DMS 273 treated with DMSO at 0.1 percent for 48 hours (cell line): ENCODE measurements at regions not wholly inside any gene's neighbourhood (a gene's known extent, or its start where the extent isn't known, plus 50 kb on each side); places are given as distances from the start of the nearest gene placed in this dataset.
"Not testable (repeated sequence)": the region's sequence is repeated elsewhere in the genome, so short reads cannot be mapped to it uniquely, and the experiment has no call there.

Source experiments
- DNase-seq: peaks from one replicate; lab custom pipeline; 2025; lab: John Stamatoyannopoulos, UW

- DNase-seq: no peak
Observed at GRCh38 chr2:82237994-82238662, 1933.6 kb upstream of the LRRTM1 start.

- DNase-seq: no peak
Observed at GRCh38 chr2:82234283-82234874, 1929.8 kb upstream of the LRRTM1 start.

DNA sequence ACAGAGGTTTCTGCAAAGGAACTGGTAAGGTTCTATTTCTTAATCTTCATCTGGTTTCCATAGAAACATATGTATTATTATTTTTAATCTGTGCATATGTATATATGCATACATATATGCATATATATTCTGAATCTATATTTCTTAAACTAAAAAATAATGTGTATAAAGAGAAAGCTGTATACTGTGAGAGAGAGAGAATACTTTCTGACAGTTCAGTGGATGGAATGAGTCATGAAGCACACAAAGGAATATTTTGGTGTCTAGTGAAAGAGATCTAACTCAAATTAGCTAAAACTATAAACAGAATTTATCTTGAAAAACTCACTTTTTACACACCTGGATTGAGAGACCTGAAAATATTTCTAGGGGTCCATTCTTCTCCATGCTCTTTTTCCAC is 1929.3 kb upstream of the LRRTM1 start:
- DNase-seq: no peak

GRCh38 chr2:82230406-82230805 is 1925.9 kb upstream of the LRRTM1 start:
- no peak for DNase-seq

DNA sequence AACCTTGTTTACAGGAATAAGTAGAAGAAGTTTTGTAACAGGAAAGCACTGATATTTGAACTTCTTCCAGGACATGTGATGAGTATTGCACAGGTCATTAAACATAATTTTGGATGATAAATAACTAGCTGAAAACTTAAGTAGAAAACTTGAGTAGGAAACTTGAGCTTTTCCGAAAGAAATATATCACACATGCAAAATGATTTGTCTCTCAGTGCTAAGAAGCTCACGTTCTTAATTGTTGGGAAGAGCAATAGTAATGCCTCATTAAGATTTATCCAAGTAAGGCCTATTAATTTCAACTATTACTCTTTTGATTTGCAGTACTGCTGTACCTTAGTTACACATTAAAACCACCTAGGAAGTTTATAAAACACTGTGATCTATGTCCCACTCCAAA is 1921.9 kb upstream of the LRRTM1 start:
- no peak for DNase-seq

DNA sequence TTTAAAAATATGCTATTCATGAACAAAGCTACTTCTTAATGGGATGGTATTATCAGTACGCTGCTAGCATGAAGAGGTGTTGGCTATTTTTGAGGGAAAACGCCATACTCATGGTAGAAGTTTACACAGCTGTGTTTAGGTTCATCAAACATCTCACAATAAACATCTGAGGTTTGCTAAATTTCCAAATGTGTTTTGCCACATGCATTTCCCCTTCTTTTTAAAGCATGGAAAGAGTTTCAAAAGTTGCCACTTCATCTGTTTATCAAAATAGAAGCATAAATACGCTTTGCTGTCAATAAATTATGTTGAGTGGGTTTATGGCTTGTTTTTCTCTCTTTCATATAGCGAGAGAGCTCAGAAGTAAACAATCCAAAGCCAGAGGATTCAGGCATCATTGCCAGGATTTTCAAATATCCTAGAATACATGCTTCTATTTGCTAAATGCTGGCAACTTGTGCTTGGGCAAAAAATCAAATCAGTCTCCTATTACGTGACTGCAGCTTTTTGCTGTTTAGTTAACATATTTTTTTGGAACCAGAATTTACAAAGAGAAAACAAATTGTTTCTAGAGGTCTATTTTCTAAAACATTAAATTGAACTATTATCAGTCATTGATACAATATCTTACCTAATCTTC is 1919.9 kb upstream of the LRRTM1 start:
- no peak for DNase-seq

- DNase-seq: no peak
Observed at GRCh38 chr2:82215212-82215611, 1910.7 kb upstream of the LRRTM1 start.

GRCh38 chr2:82199493-82199852 is 1894.9 kb upstream of the LRRTM1 start:
- DNase-seq: no peak

DNA sequence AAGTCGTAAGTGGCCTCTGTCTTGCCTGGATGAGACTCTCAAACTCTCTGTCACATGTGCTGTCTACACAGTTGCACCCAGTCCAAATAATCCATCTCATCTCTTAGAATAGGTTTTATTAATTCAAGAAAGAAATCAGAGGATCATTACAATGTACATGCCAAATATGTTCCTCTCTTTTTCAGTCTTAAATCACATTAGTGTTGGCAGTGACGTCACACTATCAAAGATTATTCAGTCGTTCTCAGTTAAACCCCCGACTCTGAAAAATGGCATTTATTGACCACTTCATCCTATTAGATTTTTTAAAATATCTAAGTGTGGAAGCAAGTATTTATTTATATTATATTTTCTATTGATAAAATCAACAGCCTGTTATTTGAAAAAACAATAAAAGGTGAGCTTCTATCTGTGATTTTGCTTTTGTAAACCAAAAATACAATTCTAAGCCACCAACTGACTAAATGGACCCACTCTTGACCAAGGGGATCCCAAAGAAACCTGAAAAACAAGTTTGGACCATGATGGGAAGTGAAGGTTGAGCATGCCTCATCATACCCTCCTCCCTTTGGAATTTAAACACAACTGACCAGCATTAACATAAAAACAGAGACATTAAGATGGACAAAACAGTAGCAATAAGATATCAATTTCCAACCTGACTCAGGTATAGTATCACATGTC is 1894.4 kb upstream of the LRRTM1 start:
- DNase-seq: no peak

DNA sequence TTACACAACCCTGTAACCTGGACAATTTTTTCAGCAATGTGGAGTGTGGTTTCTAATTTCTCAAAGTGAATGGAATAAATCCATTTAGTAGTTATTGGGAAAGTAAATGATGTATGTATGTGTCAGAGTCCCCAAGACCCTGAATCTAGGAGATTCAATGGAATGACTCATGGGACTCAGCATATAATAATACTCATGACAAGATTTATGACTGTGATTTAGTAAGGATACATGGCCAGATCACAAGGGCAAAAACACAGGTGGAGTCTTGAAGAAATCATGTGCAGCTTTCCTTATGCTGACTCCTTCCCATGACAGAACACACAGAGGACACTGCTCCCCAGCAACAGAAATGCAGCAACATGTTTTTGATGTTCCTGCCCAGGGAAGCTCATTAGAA is 1877.7 kb upstream of the LRRTM1 start:
- DNase-seq: no peak

DNA sequence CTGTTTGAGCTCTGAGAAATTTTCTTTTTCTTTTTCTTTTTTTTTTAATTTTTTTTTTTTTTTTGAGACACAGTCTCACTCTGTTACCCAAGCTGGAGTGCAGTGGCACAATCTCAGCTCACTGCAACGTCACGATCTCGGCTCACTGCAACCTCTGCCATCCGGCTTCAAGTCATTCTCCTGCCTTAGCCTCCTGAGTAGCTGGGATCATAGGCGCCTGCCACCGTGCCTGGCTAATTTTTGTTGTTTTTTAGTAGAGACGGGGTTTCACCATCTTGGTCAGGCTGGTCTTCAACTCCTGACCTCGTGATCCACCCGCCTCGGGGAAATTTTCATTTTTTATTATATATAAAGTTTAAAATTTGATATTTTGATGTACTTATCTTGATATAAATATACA is 1870.7 kb upstream of the LRRTM1 start:
- DNase-seq: not testable (repeated sequence)

DNA sequence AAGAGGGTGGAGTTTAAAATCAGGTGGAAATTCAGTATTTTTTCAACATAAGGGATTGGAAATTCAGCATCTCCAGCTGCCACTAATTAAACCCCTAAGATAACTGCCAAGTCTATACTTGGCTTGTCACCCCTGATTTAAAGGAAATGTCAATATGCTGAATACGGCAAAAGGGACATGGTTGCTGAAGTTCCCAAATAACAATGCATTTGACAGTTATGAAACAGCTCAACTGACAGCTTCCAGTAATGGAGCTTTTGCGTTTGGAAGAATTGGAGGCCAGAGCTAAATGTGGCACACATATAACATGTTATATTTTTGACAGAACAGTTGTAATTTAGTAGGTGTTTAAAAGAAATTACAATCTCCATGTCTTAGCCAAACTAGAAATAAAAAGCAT is 1867.9 kb upstream of the LRRTM1 start:
- DNase-seq: no peak

- DNase-seq: no peak
Observed at GRCh38 chr2:82169379-82169778, 1864.8 kb upstream of the LRRTM1 start.

DNA sequence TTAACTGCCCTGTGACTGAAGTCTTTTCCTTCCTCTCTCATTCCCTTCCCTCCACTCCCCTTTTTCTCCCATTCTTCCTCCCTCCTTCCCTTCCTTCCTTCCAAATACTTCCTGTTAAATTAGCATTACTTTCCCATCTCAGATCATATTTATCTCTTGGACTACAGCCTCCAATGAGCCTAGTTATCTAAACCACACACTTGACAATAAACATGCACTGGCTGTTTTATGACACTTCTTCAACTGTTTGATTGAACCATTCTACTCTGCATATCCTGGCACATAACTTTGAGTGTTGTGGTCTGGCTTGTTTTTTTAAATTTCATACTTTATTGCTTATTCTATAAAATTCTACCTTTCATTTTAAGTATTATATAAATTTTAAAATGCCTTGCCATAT is 1860.8 kb upstream of the LRRTM1 start:
- DNase-seq: no peak

DNA sequence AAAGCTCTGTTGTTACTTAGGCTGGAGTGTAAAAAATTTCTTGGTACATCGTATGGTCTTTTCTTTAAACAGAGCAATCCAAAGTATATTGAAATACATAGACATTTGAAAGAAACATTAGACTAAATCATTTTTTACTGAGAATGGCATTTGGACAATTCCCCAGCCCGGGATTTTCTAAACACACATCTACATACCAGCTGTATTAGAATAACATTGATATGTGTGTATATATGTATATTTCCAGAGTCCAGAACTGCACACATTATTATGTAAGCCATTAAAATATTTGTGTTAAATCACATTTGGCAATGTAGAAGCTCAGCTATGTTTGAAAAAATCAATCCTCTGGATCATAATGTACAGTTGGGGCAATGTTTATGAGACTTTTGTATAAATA is 1853.6 kb upstream of the LRRTM1 start:
- DNase-seq: no peak

GRCh38 chr2:82155469-82155868 is 1850.9 kb upstream of the LRRTM1 start:
- DNase-seq: no peak

DNA sequence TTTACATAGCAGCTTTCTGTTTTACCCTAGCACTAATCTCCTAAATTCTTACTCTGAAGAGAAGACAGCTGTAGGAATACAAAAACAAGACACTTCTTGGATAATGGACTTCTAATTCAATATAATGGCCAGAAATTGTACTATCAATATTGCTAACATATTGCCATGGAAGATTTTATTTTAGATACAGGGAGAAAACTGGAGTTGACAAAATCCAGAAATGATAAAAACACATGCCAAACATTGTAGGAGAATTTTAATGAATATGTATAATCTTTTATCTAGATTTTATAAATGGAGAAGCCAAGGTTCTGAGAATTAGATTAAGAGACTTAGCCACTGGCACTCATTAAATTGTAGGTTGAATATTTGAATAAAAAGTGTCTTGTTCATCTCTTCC is 1838.8 kb upstream of the LRRTM1 start:
- DNase-seq: no peak

DNA sequence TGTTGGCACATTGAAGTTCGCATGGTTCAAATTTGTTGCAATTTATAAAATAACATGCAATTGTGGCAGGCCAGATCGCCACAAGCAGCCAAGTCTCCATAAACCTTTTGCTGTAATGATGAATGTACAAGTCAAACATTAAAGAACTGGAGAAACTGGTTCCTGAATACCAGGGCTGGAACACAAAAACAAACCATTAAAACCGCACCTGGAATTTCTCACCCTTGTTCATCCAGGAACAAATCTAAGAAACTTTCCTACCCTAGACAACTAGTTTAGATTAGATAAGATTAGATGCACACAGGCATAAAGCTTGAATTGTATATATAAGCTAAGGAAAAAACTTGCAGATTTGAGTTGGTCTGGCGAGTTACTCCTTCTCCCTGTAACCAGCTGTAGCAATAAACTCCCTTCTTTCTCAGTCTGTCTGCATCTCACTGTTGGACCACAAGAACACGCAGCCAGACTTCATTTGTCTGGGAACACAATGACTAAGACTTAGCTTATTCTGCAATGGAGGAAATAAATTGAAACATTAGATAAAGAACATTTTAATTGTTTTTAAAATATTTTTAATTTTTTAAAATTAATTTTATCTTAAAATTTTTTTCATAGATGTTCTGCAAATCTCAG is 1835.5 kb upstream of the LRRTM1 start:
- no peak for DNase-seq

GRCh38 chr2:82137441-82137840 is 1832.9 kb upstream of the LRRTM1 start:
- no peak for DNase-seq

GRCh38 chr2:82128051-82128450 is 1823.5 kb upstream of the LRRTM1 start:
- no peak for DNase-seq

- DNase-seq: no peak
Observed at GRCh38 chr2:82124629-82125028, 1820.1 kb upstream of the LRRTM1 start.

GRCh38 chr2:82120654-82121053 is 1816.1 kb upstream of the LRRTM1 start:
- DNase-seq: no peak

DNA sequence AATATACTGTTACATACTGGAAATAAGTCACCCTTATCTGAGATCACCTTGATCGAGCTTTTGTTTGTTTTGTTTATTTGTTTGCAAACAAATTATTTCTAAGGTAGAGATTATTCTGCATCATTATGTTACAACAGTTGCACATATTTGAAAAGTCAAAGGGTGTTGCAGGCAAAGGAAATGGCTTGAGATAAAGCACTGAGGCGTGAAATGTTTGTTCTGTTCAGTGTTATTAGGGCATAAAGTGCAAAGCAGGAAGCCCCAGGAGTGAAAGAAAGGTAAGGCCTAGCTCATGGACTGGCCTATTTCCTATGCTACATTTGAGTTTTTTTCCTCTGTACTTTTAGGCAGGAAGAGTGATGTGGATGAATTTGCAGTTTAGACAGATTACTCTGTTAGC is 1815.6 kb upstream of the LRRTM1 start:
- no peak for DNase-seq
